H1 (cell line): ENCODE measurements at regions not wholly inside any gene's neighbourhood (a gene's known extent, or its start where the extent isn't known, plus 50 kb on each side); places are given as distances from the start of the nearest gene placed in this dataset.

Experiments
- CTCF ChIA-PET: fragments of 300-600 bp; sonication (Branson Sonifier 250); formaldehyde crosslinking; loops from one replicate; lab custom pipeline; 2021; ENCODE audit not compliant: partially characterized antibody; lab: Charles Lee
- POLR2A ChIA-PET: fragments of 300-600 bp; sonication (Branson Sonifier 250); formaldehyde crosslinking; loops from one replicate; lab custom pipeline; 2021; ENCODE audit warnings: inconsistent platforms; ENCODE audit not compliant: partially characterized antibody; lab: Charles Lee
- DNase-seq, 2 experiments: peaks; one replicate each; pipeline versions ENCODE4 v3.0.0 to v3.0.0-alpha.2; 2010 to 2022; ENCODE audit warnings: low spot score in 2 of 2, low read depth in 1 of 2, mixed read lengths in 1 of 2
- FAIRE-seq: peaks from 2 replicates; lab custom pipeline; 2011; peaks lifted over from hg19 to GRCh38; lab: Jason Lieb, UNC
- H2AFZ ChIP-seq: 2 replicates; pipeline ENCODE4 v1.8.1; 2012; ENCODE audit warnings: low read length, inconsistent platforms
- H2AK5ac ChIP-seq: 2 replicates; pipeline ENCODE4 v1.6.1; 2013; ENCODE audit warnings: low read depth, low read length
- H2BK120ac ChIP-seq: replicated peaks from 2 replicates; pipeline ENCODE3; 2013; ENCODE audit warnings: low read depth, low read length, inconsistent platforms
- H2BK12ac ChIP-seq: 2 replicates; pipeline ENCODE4 v1.6.1; 2013; ENCODE audit warnings: low read depth, low read length
- H2BK15ac ChIP-seq: 2 replicates; pipeline ENCODE4 v1.6.1; 2013; ENCODE audit warnings: low read length
- H2BK20ac ChIP-seq: 2 replicates; pipeline ENCODE4 v1.6.1; 2013; ENCODE audit warnings: low read length
- H2BK5ac ChIP-seq: 2 replicates; pipeline ENCODE4 v1.6.1; 2013; ENCODE audit warnings: low read depth, low read length
- H3K14ac ChIP-seq: 2 replicates; pipeline ENCODE4 v1.6.1; 2013; ENCODE audit warnings: inconsistent platforms; ENCODE audit not compliant: insufficient read length
- H3K18ac ChIP-seq: 2 replicates; pipeline ENCODE4 v1.6.1; 2013; ENCODE audit warnings: low read length; ENCODE audit errors: extremely low read depth
- H3K23ac ChIP-seq: 2 replicates; pipeline ENCODE4 v1.6.1; 2013; ENCODE audit warnings: inconsistent platforms; ENCODE audit not compliant: insufficient read length
- H3K23me2 ChIP-seq: 2 replicates; pipeline ENCODE4 v1.6.1; 2013; ENCODE audit warnings: low read depth, low read length
- H3K27ac ChIP-seq: 2 replicates; pipeline ENCODE4 v1.6.1; 2011; ENCODE audit warnings: low read depth, low read length, inconsistent platforms
- H3K27me3 ChIP-seq, 4 experiments: replicated peaks in 1 of 4; 1 replicate in 1 of 4; 2 replicates in 3 of 4; pipeline versions ENCODE4 v1.6.1 to v1.8.1; 2011 to 2013; ENCODE audit warnings: low read length in 3 of 4, mild to moderate bottlenecking in 3 of 4, inconsistent platforms in 2 of 4, mixed read lengths in 2 of 4, moderate library complexity in 1 of 4; ENCODE audit not compliant: control insufficient read depth in 3 of 4, insufficient read depth in 3 of 4; ENCODE audit errors: extremely low read depth in 1 of 4
- H3K36me3 ChIP-seq, 4 experiments: 2 replicates each; pipeline versions ENCODE4 v1.6.1 to v1.8.1; 2011 to 2013; ENCODE audit warnings: mild to moderate bottlenecking in 4 of 4, low read length in 3 of 4, moderate library complexity in 2 of 4, control low read depth in 1 of 4, inconsistent platforms in 1 of 4; ENCODE audit not compliant: insufficient read depth in 4 of 4, control insufficient read depth in 2 of 4
- H3K4ac ChIP-seq: replicated peaks from 2 replicates; pipeline ENCODE3; 2013; ENCODE audit warnings: low read length, low read depth, mixed read lengths, inconsistent platforms; ENCODE audit not compliant: insufficient read length
- H3K4me1 ChIP-seq, 4 experiments: replicated peaks in 1 of 4; 1 replicate in 1 of 4; 2 replicates in 3 of 4; pipeline versions ENCODE4 v1.6.1 to v1.8.1; 2011 to 2013; ENCODE audit warnings: low read length in 3 of 4, inconsistent platforms in 2 of 4, mixed read lengths in 1 of 4; ENCODE audit not compliant: insufficient read depth in 4 of 4, control insufficient read depth in 3 of 4
- H3K4me2 ChIP-seq, 2 experiments: 2 replicates each; pipeline versions ENCODE4 v1.6.1 to v1.8.1; 2011 to 2013; ENCODE audit warnings: low read depth in 2 of 2, low read length in 2 of 2, control low read depth in 1 of 2, inconsistent platforms in 1 of 2, mild to moderate bottlenecking in 1 of 2; ENCODE audit not compliant: insufficient read depth in 1 of 2
- H3K4me3 ChIP-seq, 4 experiments: fragments of 200-600, 300-600 bp in 1 of 4; sonication (generic), shearing (Covaris generic), sonication (Bioruptor Twin) in 1 of 4; 2 replicates each; pipeline versions ENCODE4 v1.5.1 to v1.8.1; 2011 to 2016; ENCODE audit warnings: low read length in 4 of 4, low read depth in 3 of 4, control low read depth in 2 of 4, inconsistent platforms in 2 of 4, mild to moderate bottlenecking in 2 of 4, mixed read lengths in 1 of 4, moderate library complexity in 1 of 4; ENCODE audit not compliant: insufficient read depth in 2 of 4; ENCODE audit errors: extremely low read depth in 1 of 4
- H3K56ac ChIP-seq: replicated peaks from 2 replicates; pipeline ENCODE3; 2013; ENCODE audit warnings: low read depth, mild to moderate bottlenecking, mixed read lengths, low read length, inconsistent platforms; ENCODE audit not compliant: insufficient read length
- H3K79me1 ChIP-seq: 2 replicates; pipeline ENCODE4 v1.6.1; 2013; ENCODE audit warnings: low read depth, low read length, control low read depth
- H3K79me2 ChIP-seq, 2 experiments: 2 replicates each; pipeline versions ENCODE4 v1.6.1 to v1.8.1; 2012 to 2013; ENCODE audit warnings: low read length in 2 of 2, mild to moderate bottlenecking in 2 of 2, inconsistent platforms in 1 of 2; ENCODE audit not compliant: insufficient read depth in 2 of 2, control insufficient read depth in 1 of 2
- H3K9ac ChIP-seq, 4 experiments: replicated peaks in 1 of 4; 1 replicate in 1 of 4; 2 replicates in 3 of 4; pipeline versions ENCODE4 v1.6.1 to v1.8.1; 2011 to 2013; ENCODE audit warnings: low read depth in 3 of 4, low read length in 3 of 4, control low read depth in 2 of 4, mild to moderate bottlenecking in 2 of 4, moderate library complexity in 2 of 4, inconsistent platforms in 1 of 4; ENCODE audit errors: extremely low read depth in 1 of 4
- H3K9me3 ChIP-seq, 2 experiments: 2 replicates each; pipeline versions ENCODE4 v1.6.1 to v1.8.1; 2012 to 2013; ENCODE audit warnings: mild to moderate bottlenecking in 2 of 2, moderate library complexity in 2 of 2, control low read depth in 1 of 2, inconsistent platforms in 1 of 2, low read depth in 1 of 2, low read length in 1 of 2, mixed read lengths in 1 of 2; ENCODE audit not compliant: insufficient read depth in 2 of 2
- H4K20me1 ChIP-seq, 2 experiments: replicated peaks in 1 of 2; 2 replicates each; pipeline versions ENCODE3 to v1.8.1; 2011 to 2013; ENCODE audit warnings: inconsistent platforms in 2 of 2, low read length in 2 of 2, mild to moderate bottlenecking in 1 of 2; ENCODE audit not compliant: insufficient read depth in 2 of 2, control insufficient read depth in 1 of 2
- H4K5ac ChIP-seq: 2 replicates; pipeline ENCODE4 v1.6.1; 2013; ENCODE audit warnings: low read length, low read depth, mixed read lengths, inconsistent platforms; ENCODE audit not compliant: insufficient read length
- H4K8ac ChIP-seq: 2 replicates; pipeline ENCODE4 v1.8.0; 2013; ENCODE audit warnings: mild to moderate bottlenecking, moderate library complexity, low read length, inconsistent platforms; ENCODE audit not compliant: insufficient read depth; ENCODE audit errors: extremely low read depth
- H4K91ac ChIP-seq: replicated peaks from 2 replicates; pipeline ENCODE3; 2013; ENCODE audit warnings: low read length, mixed read lengths, inconsistent platforms; ENCODE audit not compliant: insufficient read length
- ASH2L ChIP-seq: fragments of 200-600, 300-600 bp; sonication (generic); IDR thresholded peaks from one replicate; pipeline ENCODE4 v1.7.1; 2017; ENCODE audit warnings: low read length
- BACH1 ChIP-seq: IDR thresholded peaks from 2 replicates; pipeline ENCODE4 v1.6.1; 2012; ENCODE audit warnings: low read length, improper control_type of control experiment
- CHD2 ChIP-seq: IDR thresholded peaks from 2 replicates; pipeline ENCODE4 v1.6.1; 2012; ENCODE audit warnings: low read length, improper control_type of control experiment
- EZH2 ChIP-seq: fragments of 200-600 bp; sonication (generic); IDR thresholded peaks from 2 replicates; pipeline ENCODE4 v1.7.1; 2012; ENCODE audit warnings: low read depth, mild to moderate bottlenecking, moderate library complexity, low read length, inconsistent platforms; ENCODE audit not compliant: severe bottlenecking
- GABPA ChIP-seq: IDR thresholded peaks from 2 replicates; pipeline ENCODE4 v1.6.1; 2011; ENCODE audit warnings: mild to moderate bottlenecking, low read length, moderate library complexity, borderline replicate concordance; ENCODE audit not compliant: insufficient read depth
- HDAC6 ChIP-seq: IDR thresholded peaks from one replicate; pipeline ENCODE4 v1.7.1; 2012; ENCODE audit warnings: low read depth, mild to moderate bottlenecking, inconsistent platforms, low read length, moderate library complexity
- MAX ChIP-seq: IDR thresholded peaks from 2 replicates; pipeline ENCODE4 v1.6.1; 2012; ENCODE audit warnings: inconsistent platforms
- SIRT6 ChIP-seq: IDR thresholded peaks from one replicate; pipeline ENCODE4 v1.7.1; 2012; ENCODE audit warnings: low read length, inconsistent platforms
- SIX5 ChIP-seq: IDR thresholded peaks from 2 replicates; pipeline ENCODE4 v1.6.1; 2011; ENCODE audit warnings: mild to moderate bottlenecking, low read depth, low read length
- SP2 ChIP-seq: IDR thresholded peaks from 2 replicates; pipeline ENCODE4 v1.6.1; 2012; ENCODE audit warnings: mild to moderate bottlenecking, low read length, inconsistent platforms
- TAF7 ChIP-seq: optimal IDR thresholded peaks from 2 replicates; pipeline ENCODE3; 2011; ENCODE audit warnings: low read depth, mild to moderate bottlenecking, inconsistent platforms, low read length, moderate library complexity, borderline replicate concordance

DNA sequence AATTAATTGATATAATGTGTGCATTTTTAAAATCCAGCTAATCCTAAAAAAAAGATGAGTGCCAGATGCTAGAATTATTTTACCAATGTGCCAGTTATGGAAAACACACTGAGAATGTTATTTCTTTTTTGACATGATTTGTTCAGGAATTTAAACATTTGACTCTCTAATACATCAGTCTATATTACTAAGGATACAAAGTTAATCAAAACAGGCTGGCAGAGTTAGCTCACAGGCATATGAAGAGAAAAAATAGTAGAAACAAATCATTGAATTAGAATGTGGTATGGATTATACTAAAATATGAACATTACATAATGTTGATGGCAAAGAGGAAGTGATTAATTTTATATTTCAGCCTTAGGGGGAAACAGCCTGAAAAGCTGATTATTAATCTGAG is 368.3 kb upstream of the GJE1 start:
- H3K4me1 ChIP-seq, result no peaks in the 10 kb centered on the region
- no peak overlapping the region for H4K91ac ChIP-seq
- no peak overlapping the region for H3K23ac ChIP-seq
- no peak overlapping the region for H3K56ac ChIP-seq
- no peaks in the 10 kb centered on the region for H3K36me3 ChIP-seq
- no peak overlapping the region for H2BK15ac ChIP-seq
- TF ChIP-seq GABPA (no peak), MAX (no peak), ASH2L (no peak), TAF7 (no peak), BACH1 (no peak), SP2 (no peak), SIX5 (no peak), EZH2 (no peak), SIRT6 (no peak), CHD2 (no peak), HDAC6 (no peak)
- TF ChIP-seq, all 59 proteins: peak for 0
- H4K20me1 ChIP-seq, result no peaks in the 10 kb centered on the region
- H2BK12ac ChIP-seq, result no peak overlapping the region
- H2BK5ac ChIP-seq, result no peak overlapping the region
- CTCF ChIA-PET, result no interaction called here
- no peak overlapping the region for H2AFZ ChIP-seq
- H2BK20ac ChIP-seq, result no peak overlapping the region
- H3K14ac ChIP-seq, result no peak overlapping the region
- H3K9me3 ChIP-seq, result no peaks in the 10 kb centered on the region
- no peaks in the 10 kb centered on the region for H3K23me2 ChIP-seq
- POLR2A ChIA-PET, result no interaction called here
- H2AK5ac ChIP-seq, result no peak overlapping the region
- no peak overlapping the region for H3K4me3 ChIP-seq
- DNase-seq (no peak), FAIRE-seq (no peak)
- no peak overlapping the region for H3K27ac ChIP-seq
- H2BK120ac ChIP-seq, result no peak overlapping the region
- H3K18ac ChIP-seq, result no peak overlapping the region
- H3K4me2 ChIP-seq, result no peak overlapping the region
- H3K9ac ChIP-seq, result no peak overlapping the region
- no peaks in the 10 kb centered on the region for H3K79me1 ChIP-seq
- no peak overlapping the region for H3K4ac ChIP-seq
- no peaks in the 10 kb centered on the region for H3K27me3 ChIP-seq
- H4K5ac ChIP-seq, result no peak overlapping the region
- no peak overlapping the region for H4K8ac ChIP-seq
- no peaks in the 10 kb centered on the region for H3K79me2 ChIP-seq
